ENCODE measurements at regions not wholly inside any gene's neighbourhood (a gene's known extent, or its start where the extent isn't known, plus 50 kb on each side); places are given as distances from the start of the nearest gene placed in this dataset.
"Not testable (repeated sequence)": the region's sequence is repeated elsewhere in the genome, so short reads cannot be mapped to it uniquely, and the experiment has no call there.

DNA sequence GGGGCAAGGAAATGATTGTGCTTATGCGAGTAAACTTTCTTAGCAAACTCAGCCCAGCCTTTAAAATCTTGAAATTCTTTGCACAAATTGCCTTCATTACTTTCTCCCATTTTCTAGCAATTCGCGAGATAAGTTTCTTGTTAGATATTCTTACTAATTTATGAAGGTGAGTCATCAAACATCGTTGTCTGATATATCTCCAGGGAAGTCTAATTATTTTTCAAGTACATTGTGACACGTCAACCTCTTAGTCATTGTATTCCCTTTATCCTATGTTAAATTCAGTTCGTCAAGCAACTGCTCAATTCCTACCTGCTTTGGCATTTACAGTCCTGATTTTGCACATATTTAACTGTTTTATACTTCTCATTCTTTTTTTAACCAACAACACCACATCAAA lies 854.5 kb upstream of the CRIM1 start:
- DNase-seq, result no peak
- in situ Hi-C loops (cut with HindIII; ENCODE audit: low pct_ligation_motif_present, low sequenced_read_pairs), result no loop called here
- Histone ChIP-seq H3K27me3 (replicated peaks) (no peaks in the 10 kb centered on the region), H3K27ac (no peak overlapping the region), H3K36me3 (replicated peaks) (no peaks in the 10 kb centered on the region), H3K4me3 (ENCODE audit: low read depth, low read length) (no peak overlapping the region)
- TF ChIP-seq, protein P1, sequence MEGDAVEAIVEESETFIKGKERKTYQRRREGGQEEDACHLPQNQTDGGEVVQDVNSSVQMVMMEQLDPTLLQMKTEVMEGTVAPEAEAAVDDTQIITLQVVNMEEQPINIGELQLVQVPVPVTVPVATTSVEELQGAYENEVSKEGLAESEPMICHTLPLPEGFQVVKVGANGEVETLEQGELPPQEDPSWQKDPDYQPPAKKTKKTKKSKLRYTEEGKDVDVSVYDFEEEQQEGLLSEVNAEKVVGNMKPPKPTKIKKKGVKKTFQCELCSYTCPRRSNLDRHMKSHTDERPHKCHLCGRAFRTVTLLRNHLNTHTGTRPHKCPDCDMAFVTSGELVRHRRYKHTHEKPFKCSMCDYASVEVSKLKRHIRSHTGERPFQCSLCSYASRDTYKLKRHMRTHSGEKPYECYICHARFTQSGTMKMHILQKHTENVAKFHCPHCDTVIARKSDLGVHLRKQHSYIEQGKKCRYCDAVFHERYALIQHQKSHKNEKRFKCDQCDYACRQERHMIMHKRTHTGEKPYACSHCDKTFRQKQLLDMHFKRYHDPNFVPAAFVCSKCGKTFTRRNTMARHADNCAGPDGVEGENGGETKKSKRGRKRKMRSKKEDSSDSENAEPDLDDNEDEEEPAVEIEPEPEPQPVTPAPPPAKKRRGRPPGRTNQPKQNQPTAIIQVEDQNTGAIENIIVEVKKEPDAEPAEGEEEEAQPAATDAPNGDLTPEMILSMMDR (IDR thresholded peaks at IDR 0.05; ENCODE audit: low read depth, low read length, missing control alignments), result no peak

- Histone ChIP-seq H3K27ac (no peak overlapping the region), H3K4me3 (ENCODE audit: low read depth, low read length) (no peak overlapping the region), H3K27me3 (replicated peaks) (no peaks in the 10 kb centered on the region), H3K36me3 (replicated peaks) (no peaks in the 10 kb centered on the region)
- in situ Hi-C loops (cut with HindIII; ENCODE audit: low pct_ligation_motif_present, low sequenced_read_pairs), result no loop called here
- TF ChIP-seq, protein P1 (IDR thresholded peaks at IDR 0.05; ENCODE audit: low read depth, low read length, missing control alignments), result no peak
- DNase-seq, result no peak
These were observed 859.6 kb upstream of the CRIM1 start for GRCh38 chr2:35496022-35496421.

GRCh38 chr2:35495182-35495581 lies 860.4 kb upstream of the CRIM1 start:
- Histone ChIP-seq H3K27ac (no peak overlapping the region), H3K27me3 (replicated peaks) (no peaks in the 10 kb centered on the region), H3K36me3 (replicated peaks) (no peaks in the 10 kb centered on the region), H3K4me3 (ENCODE audit: low read depth, low read length) (no peak overlapping the region)
- DNase-seq, result no peak
- TF ChIP-seq, protein P1 (IDR thresholded peaks at IDR 0.05; ENCODE audit: low read depth, low read length, missing control alignments), result no peak
- in situ Hi-C loops (cut with HindIII; ENCODE audit: low pct_ligation_motif_present, low sequenced_read_pairs), result no loop called here

GRCh38 chr2:35478121-35478520 lies 877.5 kb upstream of the CRIM1 start:
- H3K36me3 ChIP-seq (replicated peaks); DNase-seq; in situ Hi-C loops (cut with HindIII; ENCODE audit: low pct_ligation_motif_present, low sequenced_read_pairs); H3K27me3 ChIP-seq (replicated peaks); H3K27ac ChIP-seq; H3K4me3 ChIP-seq (ENCODE audit: low read depth, low read length): not testable (repeated sequence)

GRCh38 chr2:35468245-35468644 lies 887.3 kb upstream of the CRIM1 start:
- peak; percentile 13 for DNase-seq
- TF ChIP-seq, protein P1 (IDR thresholded peaks at IDR 0.05; ENCODE audit: low read depth, low read length, missing control alignments), result no peak
- peak overlapping the region; percentile 19 for H3K27ac ChIP-seq
- no peak overlapping the region for H3K4me3 ChIP-seq (ENCODE audit: low read depth, low read length)
- H3K36me3 ChIP-seq (replicated peaks), result no peaks in the 10 kb centered on the region
- no peaks in the 10 kb centered on the region for H3K27me3 ChIP-seq (replicated peaks)
- in situ Hi-C loops (cut with HindIII; ENCODE audit: low pct_ligation_motif_present, low sequenced_read_pairs), result no loop called here

DNA sequence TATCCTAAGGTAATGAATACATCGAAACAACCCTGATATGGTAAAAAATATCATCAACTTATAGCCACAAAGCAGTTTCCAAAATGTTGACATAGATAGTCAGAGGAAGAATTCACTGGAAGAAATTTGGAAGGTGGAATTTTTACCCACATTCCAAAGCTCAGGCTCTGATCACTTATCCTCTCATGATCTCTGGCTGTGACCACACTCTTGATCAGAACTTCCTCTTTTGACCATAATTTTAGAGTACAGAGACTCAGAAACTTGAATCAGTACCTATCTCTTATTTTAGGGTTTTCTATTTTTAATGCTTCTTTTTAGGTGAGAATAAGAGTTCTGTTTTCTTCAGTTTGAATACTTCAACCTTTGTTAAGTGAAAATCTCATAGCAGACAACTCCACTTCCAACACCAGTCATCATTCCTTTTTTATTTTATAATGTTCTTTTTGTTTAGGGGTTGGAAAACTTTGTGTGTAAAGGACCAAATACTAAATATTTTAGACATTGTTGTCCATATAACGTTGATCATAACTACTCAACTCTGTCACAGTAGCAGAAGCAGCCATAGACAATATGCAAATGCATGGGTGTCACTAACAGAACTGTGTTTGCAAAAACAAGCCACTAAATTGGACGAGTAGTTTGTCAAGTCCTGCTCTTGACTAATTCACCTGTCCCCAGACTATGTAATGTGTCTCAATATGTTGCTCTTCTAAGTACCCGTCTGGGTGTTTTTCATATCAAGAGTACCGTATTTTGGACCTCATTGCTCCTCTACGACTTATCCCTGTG lies 891.6 kb upstream of the CRIM1 start:
- Histone ChIP-seq H3K36me3 (replicated peaks) (no peaks in the 10 kb centered on the region), H3K27ac (peak overlapping the region; percentile 57), H3K4me3 (ENCODE audit: low read depth, low read length) (no peak overlapping the region), H3K27me3 (replicated peaks) (no peaks in the 10 kb centered on the region)
- TF ChIP-seq, protein P1 (IDR thresholded peaks at IDR 0.05; ENCODE audit: low read depth, low read length, missing control alignments), result no peak
- DNase-seq, result no peak
- in situ Hi-C loops (cut with HindIII; ENCODE audit: low pct_ligation_motif_present, low sequenced_read_pairs), result no loop called here

All from brain microvascular endothelial cell (primary cell).